ENCODE measurements at regions not wholly inside any gene's neighbourhood (a gene's known extent, or its start where the extent isn't known, plus 50 kb on each side); places are given as distances from the start of the nearest gene placed in this dataset.

GRCh38 chr14:22112004-22112403 lies 438.4 kb upstream of the OR4E1 start:
- no peaks in the 10 kb centered on the region for H3K36me3 ChIP-seq
- H3K27ac ChIP-seq = no peak overlapping the region
- 69 to 70% methylated on average over 3 of the region's 3 CpGs for WGBS, 2 donors
- no peak for ATAC-seq (ENCODE audit: low FRiP score in 2 of 2)
- no peaks in the 10 kb centered on the region for H3K27me3 ChIP-seq
- no peak overlapping the region for H3K4me3 ChIP-seq
- no peaks in the 10 kb centered on the region for H3K4me1 ChIP-seq
- no peak for TF ChIP-seq POLR2AphosphoS5 (IDR thresholded peaks at IDR 0.05)
- TF ChIP-seq CTCF (IDR thresholded peaks at IDR 0.05) = peak in 1 of 6 experiments; percentile 12
- TF ChIP-seq POLR2A (IDR thresholded peaks at IDR 0.05) = no peak
- no peak for TF ChIP-seq EP300 (IDR thresholded peaks at IDR 0.05)
- H3K9me3 ChIP-seq = no peaks in the 10 kb centered on the region
- DNase-seq = no peak

- no peaks in the 10 kb centered on the region for H3K27me3 ChIP-seq
- DNase-seq (no peak), ATAC-seq (ENCODE audit: low FRiP score in 2 of 2) (no peak)
- no peak overlapping the region for H3K27ac ChIP-seq
- no peaks in the 10 kb centered on the region for H3K9me3 ChIP-seq
- no peak for TF ChIP-seq EP300 (IDR thresholded peaks at IDR 0.05)
- no peak for TF ChIP-seq POLR2A (IDR thresholded peaks at IDR 0.05)
- TF ChIP-seq POLR2AphosphoS5 (IDR thresholded peaks at IDR 0.05) = no peak
- no peak for TF ChIP-seq CTCF (IDR thresholded peaks at IDR 0.05)
- H3K4me3 ChIP-seq = no peak overlapping the region
- H3K36me3 ChIP-seq = no peaks in the 10 kb centered on the region
- H3K4me1 ChIP-seq = no peaks in the 10 kb centered on the region
Observed at GRCh38 chr14:22107753-22108152, 434.1 kb upstream of the OR4E1 start.

GRCh38 chr14:22106700-22107697 lies 433.4 kb upstream of the OR4E1 start:
- Histone ChIP-seq H3K4me3 (no peak overlapping the region), H3K27me3 (no peaks in the 10 kb centered on the region), H3K9me3 (no peaks in the 10 kb centered on the region), H3K27ac (no peak overlapping the region), H3K36me3 (no peaks in the 10 kb centered on the region), H3K4me1 (no peaks in the 10 kb centered on the region)
- 63 to 71% methylated on average over 8 of the region's 8 CpGs for WGBS, 2 donors
- TF ChIP-seq CTCF (IDR thresholded peaks at IDR 0.05) = no peak
- TF ChIP-seq POLR2AphosphoS5 (IDR thresholded peaks at IDR 0.05) = no peak
- TF ChIP-seq POLR2A (IDR thresholded peaks at IDR 0.05) = no peak
- no peak for TF ChIP-seq EP300 (IDR thresholded peaks at IDR 0.05)
- ATAC-seq (ENCODE audit: low FRiP score in 2 of 2) = no peak
- DNase-seq = no peak

GRCh38 chr14:22105624-22106006 lies 432.0 kb upstream of the OR4E1 start:
- Histone ChIP-seq H3K4me3 (no peak overlapping the region), H3K27me3 (no peaks in the 10 kb centered on the region), H3K9me3 (no peaks in the 10 kb centered on the region), H3K4me1 (no peaks in the 10 kb centered on the region), H3K27ac (no peak overlapping the region), H3K36me3 (no peaks in the 10 kb centered on the region)
- DNase-seq (no peak), ATAC-seq (ENCODE audit: low FRiP score in 2 of 2) (no peak)
- WGBS, 2 donors = 63 to 66% methylated on average over 4 of the region's 4 CpGs
- TF ChIP-seq POLR2A (IDR thresholded peaks at IDR 0.05) (no peak), EP300 (IDR thresholded peaks at IDR 0.05) (no peak), CTCF (IDR thresholded peaks at IDR 0.05) (no peak), POLR2AphosphoS5 (IDR thresholded peaks at IDR 0.05) (no peak)

Measured in upper lobe of left lung (tissue), 6 donors.